GM13976 (cell line): ENCODE measurements at regions not wholly inside any gene's neighbourhood (a gene's known extent, or its start where the extent isn't known, plus 50 kb on each side); places are given as distances from the start of the nearest gene placed in this dataset.

ENCODE experiments used
- DNase-seq: peaks from one replicate; pipeline ENCODE4 v3.0.0; 2012; ENCODE audit warnings: low spot score
- in situ Hi-C: fragments of 300-500 bp; cut with MboI; formaldehyde crosslinking; loops from one replicate; pipeline ENCODE4 v1.12.0; 2022; ENCODE audit warnings: low sequenced_read_pairs, mixed read lengths, inconsistent platforms; ENCODE audit not compliant: unreplicated experiment
- TF ChIP-seq, protein P1 (sequence below): IDR thresholded peaks from 2 replicates; pipeline ENCODE4 v1.5.1; 2012; ENCODE audit warnings: borderline replicate concordance, mild to moderate bottlenecking; ENCODE audit not compliant: insufficient read depth; ENCODE audit errors: extremely low read depth, missing control alignments, control extremely low read depth

DNA sequence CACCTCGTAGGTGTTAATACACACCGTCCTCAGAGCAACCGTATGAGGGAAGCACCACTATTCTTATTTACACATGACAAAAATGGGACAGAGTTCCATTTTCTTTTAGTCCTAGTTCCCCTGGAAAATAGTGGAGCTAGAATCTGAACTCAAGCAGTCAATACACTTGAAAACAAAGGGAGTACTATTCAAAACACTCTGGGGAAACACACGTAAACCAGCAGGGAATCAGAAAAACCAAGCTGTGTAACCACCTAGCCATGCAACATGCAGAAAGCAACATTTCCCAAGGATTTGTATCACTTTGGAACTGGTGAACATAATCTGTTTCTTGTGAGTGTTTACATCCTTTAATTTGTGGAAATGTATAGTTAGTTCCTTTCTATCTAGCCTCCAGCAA lies 208.2 kb downstream of the UBE2E3 start:
- in situ Hi-C loops = no loop called here
- TF ChIP-seq, protein P1, sequence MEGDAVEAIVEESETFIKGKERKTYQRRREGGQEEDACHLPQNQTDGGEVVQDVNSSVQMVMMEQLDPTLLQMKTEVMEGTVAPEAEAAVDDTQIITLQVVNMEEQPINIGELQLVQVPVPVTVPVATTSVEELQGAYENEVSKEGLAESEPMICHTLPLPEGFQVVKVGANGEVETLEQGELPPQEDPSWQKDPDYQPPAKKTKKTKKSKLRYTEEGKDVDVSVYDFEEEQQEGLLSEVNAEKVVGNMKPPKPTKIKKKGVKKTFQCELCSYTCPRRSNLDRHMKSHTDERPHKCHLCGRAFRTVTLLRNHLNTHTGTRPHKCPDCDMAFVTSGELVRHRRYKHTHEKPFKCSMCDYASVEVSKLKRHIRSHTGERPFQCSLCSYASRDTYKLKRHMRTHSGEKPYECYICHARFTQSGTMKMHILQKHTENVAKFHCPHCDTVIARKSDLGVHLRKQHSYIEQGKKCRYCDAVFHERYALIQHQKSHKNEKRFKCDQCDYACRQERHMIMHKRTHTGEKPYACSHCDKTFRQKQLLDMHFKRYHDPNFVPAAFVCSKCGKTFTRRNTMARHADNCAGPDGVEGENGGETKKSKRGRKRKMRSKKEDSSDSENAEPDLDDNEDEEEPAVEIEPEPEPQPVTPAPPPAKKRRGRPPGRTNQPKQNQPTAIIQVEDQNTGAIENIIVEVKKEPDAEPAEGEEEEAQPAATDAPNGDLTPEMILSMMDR = no peak
- no peak for DNase-seq

DNA sequence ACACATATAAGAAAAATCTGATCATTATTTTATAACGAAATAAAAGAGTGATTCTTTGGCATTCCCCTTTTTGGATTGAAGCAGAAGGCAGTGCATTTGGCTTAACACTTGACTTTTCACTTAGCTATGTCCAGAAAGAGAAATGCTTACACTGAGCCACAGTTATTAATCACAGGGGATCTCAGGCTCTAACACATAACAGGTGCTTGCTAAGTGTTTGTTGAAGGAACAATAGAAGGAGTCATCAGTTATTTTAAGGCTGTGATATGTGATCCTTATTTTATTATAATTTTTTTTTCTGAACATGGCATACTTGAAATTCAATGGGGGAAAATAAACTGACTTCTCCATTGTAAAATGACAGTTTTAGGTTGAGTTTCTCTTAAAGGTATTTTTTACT lies 209.5 kb downstream of the UBE2E3 start:
- in situ Hi-C loops = no loop called here
- TF ChIP-seq, protein P1 = no peak
- no peak for DNase-seq

DNA sequence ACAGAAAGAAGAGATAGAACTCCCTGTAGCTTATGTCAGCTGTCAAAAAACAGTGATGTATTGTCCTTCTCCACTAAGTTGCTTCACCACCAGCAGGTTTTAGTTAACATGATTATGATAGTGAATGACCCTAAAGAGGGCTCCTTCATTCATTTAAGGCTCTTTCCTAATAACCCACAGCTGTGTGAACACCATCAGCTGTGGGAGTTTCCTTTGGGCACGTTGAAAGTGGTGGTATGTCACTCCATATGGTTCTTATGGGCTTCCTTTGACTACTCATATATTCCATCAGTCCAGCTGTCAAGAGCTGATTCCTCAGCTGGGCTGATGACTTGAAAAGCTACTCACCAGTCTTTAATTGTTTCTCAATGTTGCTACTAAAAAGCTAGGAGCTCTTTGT lies 210.3 kb downstream of the UBE2E3 start:
- TF ChIP-seq, protein P1 = no peak
- in situ Hi-C loops = no loop called here
- no peak for DNase-seq

DNA sequence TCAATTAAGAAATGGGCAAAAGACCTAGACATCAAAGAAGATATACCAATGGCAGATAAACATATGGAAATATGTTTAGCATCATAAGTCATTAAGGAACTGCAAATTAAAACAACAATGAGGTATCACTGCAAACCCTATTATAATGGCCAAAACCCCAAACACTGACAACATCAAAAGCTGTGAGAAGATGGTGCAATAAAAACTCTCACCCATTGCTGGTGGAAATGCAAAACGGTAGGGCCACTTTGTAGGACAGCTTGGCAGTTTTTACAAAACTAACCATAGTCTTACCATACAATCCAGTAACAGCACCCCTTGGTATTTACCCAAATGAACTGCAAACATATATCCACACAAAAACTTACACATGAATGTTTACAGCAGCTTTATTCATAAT lies 213.1 kb downstream of the UBE2E3 start:
- TF ChIP-seq, protein P1 = no peak
- in situ Hi-C loops = no loop called here
- DNase-seq = no peak

- DNase-seq = no peak
- TF ChIP-seq, protein P1 = no peak
- in situ Hi-C loops = no loop called here
Measured at GRCh38 chr2:181196401-181196800, 216.0 kb downstream of the UBE2E3 start.

GRCh38 chr2:181197140-181197760 lies 216.8 kb downstream of the UBE2E3 start:
- no peak for DNase-seq
- TF ChIP-seq, protein P1 = no peak
- in situ Hi-C loops = no loop called here
